HG03439 (cell line): ENCODE measurements at regions not wholly inside any gene's neighbourhood (a gene's known extent, or its start where the extent isn't known, plus 50 kb on each side); places are given as distances from the start of the nearest gene placed in this dataset.
"Not testable (repeated sequence)": the region's sequence is repeated elsewhere in the genome, so short reads cannot be mapped to it uniquely, and the experiment has no call there.

Experiments used
- ATAC-seq: cut with Tn5 transposase; IDR thresholded peaks from one replicate; pipeline ENCODE4 v1.9.1; 2021; ENCODE audit warnings: mild to moderate bottlenecking, moderate library complexity; ENCODE audit not compliant: unreplicated experiment

DNA sequence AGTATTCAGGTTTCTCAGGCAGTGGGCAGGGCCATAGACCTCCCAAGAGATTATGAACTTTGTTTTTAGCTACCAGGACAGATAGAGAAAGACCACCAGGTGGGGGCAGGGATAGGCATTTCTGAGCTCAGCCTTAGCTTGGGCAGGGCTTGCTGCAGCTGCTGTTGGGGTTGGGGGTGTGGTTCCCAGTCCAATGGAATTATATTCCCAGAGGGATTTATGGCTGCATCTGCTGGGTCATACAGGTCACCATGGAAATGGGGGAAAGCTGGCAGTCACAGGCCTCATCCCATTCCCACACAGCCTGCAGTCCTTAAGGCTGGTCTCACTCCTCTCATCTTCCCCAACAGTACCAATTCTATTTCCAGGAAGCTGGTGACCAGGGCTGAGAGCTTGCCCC, 144.6 kb upstream of the ZPLD1 start:
- ATAC-seq: no peak

DNA sequence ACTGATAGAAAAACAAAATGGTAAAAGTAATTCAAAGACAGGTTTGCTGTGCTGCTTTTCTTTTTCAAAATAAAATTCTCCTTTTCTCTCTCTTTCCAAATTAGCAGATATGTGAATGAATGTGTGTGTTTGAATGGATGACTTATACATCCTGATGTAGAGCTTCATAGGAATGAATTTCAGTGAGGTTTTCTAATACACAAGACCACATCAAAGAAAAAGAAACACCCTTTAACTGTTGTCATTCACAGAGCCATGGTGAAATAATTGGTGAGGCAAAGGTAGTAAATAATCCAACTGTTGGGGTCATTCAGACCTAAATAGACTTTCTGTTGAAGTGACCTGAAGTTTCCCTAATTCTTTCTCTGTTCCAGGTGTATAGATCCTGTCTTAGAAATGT, 139.1 kb upstream of the ZPLD1 start:
- ATAC-seq: no peak

- no peak for ATAC-seq
Observed at GRCh38 chr3:102297072-102297658, 137.7 kb upstream of the ZPLD1 start.

GRCh38 chr3:102299125-102299877, 135.5 kb upstream of the ZPLD1 start:
- ATAC-seq: no peak

- no peak for ATAC-seq
Observed at GRCh38 chr3:102301155-102301880, 133.5 kb upstream of the ZPLD1 start.

GRCh38 chr3:102302020-102302419, 132.8 kb upstream of the ZPLD1 start:
- no peak for ATAC-seq

DNA sequence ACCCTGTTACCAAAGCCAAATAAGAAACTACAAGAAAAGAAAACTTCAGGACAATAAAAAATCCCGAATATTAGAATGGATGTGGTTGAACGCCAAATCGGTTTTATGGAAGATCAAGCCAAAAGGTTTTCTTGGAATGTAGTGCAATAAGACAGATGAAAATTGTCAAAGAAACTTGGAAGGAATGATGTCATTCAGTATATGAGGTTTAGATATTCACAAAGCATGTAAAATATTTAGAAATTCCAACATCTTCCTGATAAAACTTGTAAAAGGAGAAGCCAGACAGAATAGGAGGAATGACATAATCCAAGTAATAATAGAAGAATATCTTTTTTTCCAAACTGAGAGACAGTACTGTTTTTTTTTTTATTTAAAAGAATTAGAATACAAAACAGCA, 130.3 kb upstream of the ZPLD1 start:
- ATAC-seq: no peak

GRCh38 chr3:102307442-102307841, 127.4 kb upstream of the ZPLD1 start:
- ATAC-seq: no peak

GRCh38 chr3:102329066-102329465, 105.7 kb upstream of the ZPLD1 start:
- no peak for ATAC-seq

GRCh38 chr3:102329561-102329960, 105.3 kb upstream of the ZPLD1 start:
- no peak for ATAC-seq

DNA sequence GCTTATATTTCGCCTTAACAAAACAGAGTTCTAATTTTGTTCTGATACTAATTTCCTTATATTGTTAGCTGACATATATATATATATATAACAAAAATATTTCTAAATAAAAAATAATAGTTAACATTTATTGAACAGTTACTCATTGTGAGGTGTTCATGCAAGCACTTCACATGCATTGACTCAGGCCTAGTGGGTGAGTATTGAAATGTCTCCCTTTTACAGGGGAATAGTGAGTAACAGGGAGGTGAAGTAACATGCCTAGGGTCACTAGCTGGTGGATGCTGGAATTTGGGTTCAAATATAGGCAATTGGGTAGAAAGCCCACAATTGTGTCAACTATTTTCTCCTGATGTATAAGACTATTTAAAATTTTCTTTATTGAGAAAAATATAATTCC, 102.6 kb upstream of the ZPLD1 start:
- no peak for ATAC-seq

DNA sequence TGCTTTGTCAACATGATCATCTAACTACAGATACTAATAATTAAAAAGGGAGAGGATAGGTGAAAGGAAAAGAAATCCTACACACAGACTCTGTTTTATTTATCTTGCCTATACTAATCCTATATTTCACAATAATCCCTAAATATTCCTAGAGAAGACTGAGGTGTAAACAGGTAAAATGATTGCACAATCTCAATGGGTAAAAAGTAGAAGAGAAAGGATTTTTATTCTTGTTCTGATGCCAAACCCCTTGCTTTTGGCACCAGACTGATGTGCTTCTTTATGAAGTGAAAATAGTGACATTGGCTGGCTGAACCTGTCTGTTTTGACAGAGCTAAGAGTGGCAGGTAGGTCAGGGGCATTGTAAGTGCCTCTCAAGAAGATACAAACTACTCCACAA, 101.9 kb upstream of the ZPLD1 start:
- ATAC-seq: no peak

DNA sequence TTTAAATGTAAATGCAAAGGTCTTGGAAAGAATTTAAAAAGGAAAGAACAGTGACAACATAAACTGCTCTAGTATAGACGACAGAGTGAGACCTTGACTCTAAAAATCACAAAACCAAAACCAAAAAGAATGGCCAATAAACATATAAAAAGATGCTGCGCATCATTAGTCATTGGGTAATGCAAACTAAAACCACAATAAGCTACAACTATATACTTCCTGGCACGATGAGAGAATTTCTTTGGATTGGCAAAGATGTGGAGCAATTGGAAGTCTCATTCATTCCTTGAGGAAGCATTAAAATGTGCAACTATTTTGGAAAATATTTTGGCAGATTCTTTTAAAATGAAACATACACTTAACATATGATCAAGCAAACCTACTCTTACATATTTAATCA, 98.7 kb upstream of the ZPLD1 start:
- ATAC-seq: no peak

- no peak for ATAC-seq
Observed at GRCh38 chr3:102339671-102340070, 95.1 kb upstream of the ZPLD1 start.

GRCh38 chr3:102346897-102347296, 87.9 kb upstream of the ZPLD1 start:
- ATAC-seq: no peak

- no peak for ATAC-seq
Observed at GRCh38 chr3:102348904-102349303, 85.9 kb upstream of the ZPLD1 start.

DNA sequence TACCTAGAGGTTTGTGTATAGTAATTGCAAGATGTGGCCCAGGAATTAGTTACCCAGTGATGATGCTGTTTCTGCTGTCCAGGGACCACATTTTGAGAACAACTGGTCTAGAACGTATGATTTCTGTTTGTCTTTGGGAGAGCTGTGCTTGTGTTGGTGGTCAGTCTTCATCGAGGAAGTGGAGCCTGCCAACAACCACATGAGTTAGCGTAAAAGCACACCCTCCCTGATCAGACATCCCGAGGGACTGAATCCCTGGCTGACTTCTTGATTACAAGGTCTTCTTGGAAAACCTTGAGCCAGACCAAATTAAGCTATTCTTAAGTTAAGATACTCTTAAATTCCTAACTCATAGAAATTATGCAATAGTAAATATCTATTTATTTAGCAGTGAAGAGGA, 81.7 kb upstream of the ZPLD1 start:
- no peak for ATAC-seq

GRCh38 chr3:102353805-102354204, 81.0 kb upstream of the ZPLD1 start:
- ATAC-seq: peak; percentile 66

DNA sequence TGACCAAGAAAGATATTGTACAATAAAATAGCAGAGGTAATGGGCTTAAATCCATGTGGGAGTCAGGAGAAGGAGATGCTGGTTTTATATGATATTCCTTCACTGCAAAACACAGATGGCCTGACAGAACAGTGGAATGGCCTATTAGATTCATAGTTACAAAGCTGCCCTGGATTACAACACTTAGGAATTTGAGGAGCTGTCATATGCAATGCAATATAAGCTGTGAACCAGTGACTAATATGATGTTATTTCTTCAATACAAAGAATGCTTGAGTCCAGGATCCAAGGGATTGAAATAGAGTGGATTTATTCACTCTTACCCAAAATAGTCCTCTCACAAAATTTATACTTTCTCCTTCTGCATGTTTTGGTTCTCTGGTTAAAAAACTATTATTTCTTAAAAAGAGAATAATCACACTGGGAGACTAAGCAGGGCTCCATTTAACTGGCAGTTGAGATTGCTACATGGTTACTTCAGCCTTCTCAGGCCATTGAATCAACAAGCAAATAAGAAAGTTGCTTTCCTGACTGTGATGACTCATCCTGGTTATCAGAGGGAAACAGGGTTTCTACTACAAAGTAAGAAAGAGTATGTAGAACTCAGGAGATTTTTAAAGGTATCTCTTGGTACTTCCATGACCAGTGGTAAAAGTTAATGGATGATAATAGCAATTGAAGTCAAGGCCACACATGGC, 79.8 kb upstream of the ZPLD1 start:
- ATAC-seq: no peak

- no peak for ATAC-seq
Observed at GRCh38 chr3:102356506-102356905, 78.3 kb upstream of the ZPLD1 start.

- ATAC-seq: not testable (repeated sequence)
Observed at GRCh38 chr3:102357313-102357712, 77.5 kb upstream of the ZPLD1 start.
